HEK293 (cell line): ENCODE measurements at regions not wholly inside any gene's neighbourhood (a gene's known extent, or its start where the extent isn't known, plus 50 kb on each side); places are given as distances from the start of the nearest gene placed in this dataset.

Source experiments
- CTCF ChIA-PET: fragments of 350-600 bp; formaldehyde crosslinking; extraction: SDS; loops from one replicate; lab custom pipeline; 2021; ENCODE audit warnings: antibody characterized with exemption; lab: Yijun Ruan, JAX
- POLR2A ChIA-PET: fragments of 300-600 bp; formaldehyde crosslinking; extraction: SDS; loops from one replicate; lab custom pipeline; 2020; ENCODE audit warnings: antibody characterized with exemption, inconsistent platforms; lab: Yijun Ruan, JAX
- H3K27ac ChIP-seq: fragments of 200-500 bp; sonication (Bioruptor generic); 2 replicates; pipeline ENCODE4 v1.5.1; 2014; ENCODE audit warnings: low read depth, low read length, control low read depth, inconsistent platforms; ENCODE audit errors: extremely low read depth
- H3K36me3 ChIP-seq, 2 experiments: fragments of 200-500 bp in 1 of 2; sonication (Bioruptor generic) in 1 of 2; 1 replicate in 1 of 2; 2 replicates in 1 of 2; pipeline ENCODE4 v1.5.1; 2014 to 2017; ENCODE audit warnings: inconsistent platforms in 2 of 2, low read length in 2 of 2; ENCODE audit not compliant: control insufficient read depth in 2 of 2, insufficient read depth in 1 of 2
- H3K4me1 ChIP-seq: fragments of 200-500 bp; sonication (Bioruptor generic); 2 replicates; pipeline ENCODE4 v1.5.1; 2014; ENCODE audit warnings: mild to moderate bottlenecking, low read length, inconsistent platforms; ENCODE audit not compliant: control insufficient read depth, insufficient read depth
- H3K4me3 ChIP-seq: 2 replicates; pipeline ENCODE4 v1.5.1; 2011; ENCODE audit warnings: low read depth, mild to moderate bottlenecking, control low read depth, low read length, moderate library complexity
- H3K9me3 ChIP-seq: fragments of 200-500 bp; sonication (Bioruptor generic); 2 replicates; pipeline ENCODE4 v1.5.1; 2014; ENCODE audit warnings: low read depth, low read length, inconsistent platforms; ENCODE audit not compliant: control insufficient read depth, insufficient read depth
- ZBTB7A ChIP-seq: fragments of 450-650 bp; formaldehyde crosslinking; IDR thresholded peaks from 2 replicates; pipeline ENCODE4 v1.5.1; 2016; ENCODE audit warnings: low read depth, missing biosample characterization, missing genetic modification characterization
- ZFP41 ChIP-seq: fragments of 450-650 bp; formaldehyde crosslinking; IDR thresholded peaks from 2 replicates; pipeline ENCODE4 v1.5.1; 2016; ENCODE audit warnings: missing biosample characterization, missing genetic modification characterization, borderline replicate concordance
- ZFP69B ChIP-seq: fragments of 450-650 bp; formaldehyde crosslinking; IDR thresholded peaks from 2 replicates; pipeline ENCODE4 v1.5.1; 2016; ENCODE audit warnings: missing biosample characterization, missing genetic modification characterization
- ZNF10 ChIP-seq: fragments of 450-650 bp; formaldehyde crosslinking; IDR thresholded peaks from 2 replicates; pipeline ENCODE4 v1.5.1; 2017; ENCODE audit warnings: missing biosample characterization, missing genetic modification characterization
- ZNF138 ChIP-seq: fragments of 450-650 bp; formaldehyde crosslinking; IDR thresholded peaks from 2 replicates; pipeline ENCODE4 v1.5.1; 2016; ENCODE audit warnings: missing biosample characterization, missing genetic modification characterization, borderline replicate concordance
- ZNF140 ChIP-seq: fragments of 450-650 bp; formaldehyde crosslinking; IDR thresholded peaks from 2 replicates; pipeline ENCODE4 v1.5.1; 2016; ENCODE audit warnings: missing biosample characterization, missing genetic modification characterization
- ZNF2 ChIP-seq: fragments of 450-650 bp; formaldehyde crosslinking; IDR thresholded peaks from 2 replicates; pipeline ENCODE4 v1.5.1; 2016; ENCODE audit warnings: missing biosample characterization, missing genetic modification characterization
- ZNF214 ChIP-seq: fragments of 450-650 bp; formaldehyde crosslinking; IDR thresholded peaks from 2 replicates; pipeline ENCODE4 v1.5.1; 2017; ENCODE audit warnings: missing biosample characterization, mild to moderate bottlenecking, missing genetic modification characterization, borderline replicate concordance
- ZNF391 ChIP-seq: fragments of 450-650 bp; formaldehyde crosslinking; IDR thresholded peaks from 2 replicates; pipeline ENCODE4 v1.5.1; 2016; ENCODE audit warnings: low read depth, missing biosample characterization, missing genetic modification characterization, borderline replicate concordance
- ZNF473 ChIP-seq: fragments of 450-650 bp; formaldehyde crosslinking; IDR thresholded peaks from 2 replicates; pipeline ENCODE4 v1.5.1; 2017; ENCODE audit warnings: missing biosample characterization, missing genetic modification characterization
- ZNF548 ChIP-seq: fragments of 450-650 bp; formaldehyde crosslinking; IDR thresholded peaks from 2 replicates; pipeline ENCODE4 v1.5.1; 2016; ENCODE audit warnings: missing biosample characterization, missing genetic modification characterization
- ZNF561 ChIP-seq: fragments of 450-650 bp; IDR thresholded peaks from 2 replicates; pipeline ENCODE4 v1.5.1; 2018; ENCODE audit warnings: missing biosample characterization, missing genetic modification characterization, borderline replicate concordance
- ZNF600 ChIP-seq: fragments of 450-650 bp; formaldehyde crosslinking; IDR thresholded peaks from 2 replicates; pipeline ENCODE4 v1.5.1; 2016; ENCODE audit warnings: missing biosample characterization, missing genetic modification characterization
- ZNF610 ChIP-seq: fragments of 450-650 bp; formaldehyde crosslinking; IDR thresholded peaks from 2 replicates; pipeline ENCODE4 v1.5.1; 2016; ENCODE audit warnings: missing biosample characterization, missing genetic modification characterization, borderline replicate concordance
- ZNF654 ChIP-seq: fragments of 450-650 bp; formaldehyde crosslinking; IDR thresholded peaks from 2 replicates; pipeline ENCODE4 v1.5.1; 2016; ENCODE audit warnings: low read depth, missing biosample characterization, missing genetic modification characterization
- ZNF658 ChIP-seq: fragments of 450-650 bp; formaldehyde crosslinking; IDR thresholded peaks from 2 replicates; pipeline ENCODE4; 2016; ENCODE audit warnings: missing biosample characterization, missing genetic modification characterization
- ZNF660 ChIP-seq: fragments of 450-650 bp; IDR thresholded peaks from 2 replicates; pipeline ENCODE4 v1.5.1; 2018; ENCODE audit warnings: missing biosample characterization, mild to moderate bottlenecking, missing genetic modification characterization
- ZNF664 ChIP-seq: fragments of 450-650 bp; formaldehyde crosslinking; IDR thresholded peaks from 2 replicates; pipeline ENCODE4 v1.5.1; 2016; ENCODE audit warnings: missing biosample characterization, missing genetic modification characterization
- ZNF792 ChIP-seq: fragments of 450-650 bp; formaldehyde crosslinking; IDR thresholded peaks from 2 replicates; pipeline ENCODE4 v1.5.1; 2016; ENCODE audit warnings: missing biosample characterization, missing genetic modification characterization
- ZSCAN16 ChIP-seq: fragments of 450-650 bp; formaldehyde crosslinking; IDR thresholded peaks from 2 replicates; pipeline ENCODE4 v1.5.1; 2016; ENCODE audit warnings: missing biosample characterization, missing genetic modification characterization
- TF ChIP-seq, protein P1 (sequence below): fragments of 450-650 bp; formaldehyde crosslinking; IDR thresholded peaks from 2 replicates; pipeline ENCODE4 v1.5.1; 2016; ENCODE audit warnings: missing biosample characterization, missing genetic modification characterization
- TF ChIP-seq, protein P2 (sequence below): fragments of 450-650 bp; formaldehyde crosslinking; optimal IDR thresholded peaks from 2 replicates; pipeline ENCODE3; 2016; ENCODE audit warnings: missing biosample characterization, mild to moderate bottlenecking, missing genetic modification characterization
- TF ChIP-seq, protein P3 (sequence below): fragments of 450-650 bp; formaldehyde crosslinking; IDR thresholded peaks from 2 replicates; pipeline ENCODE4 v1.5.1; 2016; ENCODE audit warnings: missing biosample characterization, missing genetic modification characterization
- TF ChIP-seq, protein P4 (sequence below): sonication (generic); formaldehyde crosslinking; IDR thresholded peaks from 2 replicates; pipeline ENCODE4 v1.8.1; 2022; ENCODE audit warnings: mild to moderate bottlenecking, moderate library complexity, missing genetic modification reagents
- TF ChIP-seq, protein P5 (sequence below): fragments of 450-650 bp; formaldehyde crosslinking; IDR thresholded peaks from 2 replicates; pipeline ENCODE4 v1.5.1; 2016; ENCODE audit warnings: missing biosample characterization, missing genetic modification characterization

DNA sequence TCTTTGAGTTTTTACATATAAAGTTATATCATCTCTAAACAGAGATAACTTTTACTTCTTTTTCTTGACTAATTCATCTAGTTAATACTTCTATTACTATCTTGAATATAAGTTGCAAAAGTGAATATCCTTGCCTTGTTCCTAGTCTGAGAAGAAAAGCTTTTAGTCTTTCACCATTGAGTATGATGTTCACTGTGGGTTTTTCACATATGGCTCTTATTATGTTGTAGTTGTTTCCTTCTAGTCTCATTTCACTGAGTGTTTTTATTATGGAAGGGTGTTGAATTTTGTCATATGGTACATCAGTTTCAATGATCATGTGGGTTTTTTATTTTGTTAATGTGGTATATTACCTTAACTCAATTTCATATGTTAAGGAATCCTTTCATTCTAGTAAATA lies 488.3 kb downstream of the COL12A1 start (continued):
- TF ChIP-seq ZNF664 (tag by site-specific recombination) (no peak), ZFP41 (tag by site-specific recombination) (no peak)
- TF ChIP-seq, protein P1, sequence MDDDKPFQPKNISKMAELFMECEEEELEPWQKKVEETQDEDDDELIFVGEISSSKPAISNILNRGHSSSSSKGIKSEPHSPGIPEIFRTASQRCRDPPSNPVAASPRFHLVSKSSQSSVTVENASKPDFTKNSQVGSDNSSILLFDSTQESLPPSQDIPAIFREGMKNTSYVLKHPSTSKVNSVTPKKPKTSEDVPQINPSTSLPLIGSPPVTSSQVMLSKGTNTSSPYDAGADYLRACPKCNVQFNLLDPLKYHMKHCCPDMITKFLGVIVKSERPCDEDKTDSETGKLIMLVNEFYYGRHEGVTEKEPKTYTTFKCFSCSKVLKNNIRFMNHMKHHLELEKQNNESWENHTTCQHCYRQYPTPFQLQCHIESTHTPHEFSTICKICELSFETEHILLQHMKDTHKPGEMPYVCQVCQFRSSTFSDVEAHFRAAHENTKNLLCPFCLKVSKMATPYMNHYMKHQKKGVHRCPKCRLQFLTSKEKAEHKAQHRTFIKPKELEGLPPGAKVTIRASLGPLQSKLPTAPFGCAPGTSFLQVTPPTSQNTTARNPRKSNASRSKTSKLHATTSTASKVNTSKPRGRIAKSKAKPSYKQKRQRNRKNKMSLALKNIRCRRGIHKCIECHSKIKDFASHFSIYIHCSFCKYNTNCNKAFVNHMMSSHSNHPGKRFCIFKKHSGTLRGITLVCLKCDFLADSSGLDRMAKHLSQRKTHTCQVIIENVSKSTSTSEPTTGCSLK (tag by site-specific recombination) = no peak

DNA sequence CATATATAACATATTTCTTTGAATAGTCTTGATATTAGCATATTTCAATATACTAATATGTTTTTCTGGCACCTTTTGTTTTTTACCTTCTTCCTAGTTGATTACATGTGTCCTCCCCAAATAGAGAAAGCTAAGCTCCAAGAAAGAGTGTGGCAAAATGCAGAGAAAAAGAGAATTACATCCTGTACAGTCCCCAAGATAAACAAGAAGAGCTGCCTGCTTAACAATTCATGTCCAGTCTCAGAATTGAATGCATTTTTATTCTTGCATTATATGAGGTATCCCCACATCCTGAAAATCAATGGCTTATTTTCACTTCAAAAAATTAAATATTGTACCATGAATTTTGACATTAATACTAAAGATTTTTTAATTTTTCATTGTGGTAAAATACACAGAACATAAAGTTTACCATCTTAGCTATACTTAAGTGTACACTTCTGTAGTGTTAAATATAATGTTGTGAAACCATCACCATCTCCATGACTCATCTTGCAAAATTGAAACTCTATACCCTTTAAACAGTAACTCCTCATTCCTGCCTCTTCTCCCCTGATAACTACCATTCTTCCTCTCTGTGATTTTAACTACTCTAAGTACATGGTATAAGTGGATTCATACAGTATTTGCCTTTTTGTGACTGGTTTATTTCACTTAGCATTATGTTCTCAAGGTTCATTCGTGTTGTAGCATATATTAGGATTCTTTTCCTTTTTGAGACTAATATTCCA lies 490.3 kb downstream of the COL12A1 start:
- TF ChIP-seq ZNF10 = no peak
- TF ChIP-seq, protein P2, sequence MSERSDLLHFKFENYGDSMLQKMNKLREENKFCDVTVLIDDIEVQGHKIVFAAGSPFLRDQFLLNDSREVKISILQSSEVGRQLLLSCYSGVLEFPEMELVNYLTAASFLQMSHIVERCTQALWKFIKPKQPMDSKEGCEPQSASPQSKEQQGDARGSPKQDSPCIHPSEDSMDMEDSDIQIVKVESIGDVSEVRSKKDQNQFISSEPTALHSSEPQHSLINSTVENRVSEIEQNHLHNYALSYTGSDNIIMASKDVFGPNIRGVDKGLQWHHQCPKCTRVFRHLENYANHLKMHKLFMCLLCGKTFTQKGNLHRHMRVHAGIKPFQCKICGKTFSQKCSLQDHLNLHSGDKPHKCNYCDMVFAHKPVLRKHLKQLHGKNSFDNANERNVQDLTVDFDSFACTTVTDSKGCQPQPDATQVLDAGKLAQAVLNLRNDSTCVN = no peak
- no peak for TF ChIP-seq ZNF140 (tag by site-specific recombination)
- TF ChIP-seq ZNF610 = no peak
- no peak for TF ChIP-seq ZNF473
- TF ChIP-seq ZFP69B (tag by site-specific recombination) = no peak
- no peak for TF ChIP-seq ZNF654
- H3K27ac ChIP-seq = no peak overlapping the region
- no peak overlapping the region for H3K4me3 ChIP-seq
- H3K4me1 ChIP-seq = no peaks in the 10 kb centered on the region
- ChIA-PET POLR2A (no interaction called here), CTCF (no interaction called here)
- H3K36me3 ChIP-seq = no peaks in the 10 kb centered on the region
- no peaks in the 10 kb centered on the region for H3K9me3 ChIP-seq

DNA sequence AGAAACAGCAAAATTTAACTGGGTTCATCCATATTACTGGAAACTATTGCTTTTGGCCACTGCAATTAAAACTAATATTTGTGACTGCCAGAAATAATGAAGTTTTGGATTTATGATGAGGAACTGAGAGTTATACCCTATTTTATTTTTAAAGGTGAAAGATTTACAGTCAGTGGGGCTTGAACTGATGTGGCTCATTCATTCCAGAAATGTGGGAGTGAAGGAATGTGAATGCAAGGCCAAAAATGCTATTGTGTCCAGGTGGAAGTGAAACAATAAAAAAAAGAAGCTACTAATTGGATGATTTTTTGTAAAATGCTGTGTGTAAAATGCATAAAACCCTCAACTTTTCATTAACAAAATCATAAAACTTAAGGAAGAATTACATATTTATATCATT lies 491.9 kb downstream of the COL12A1 start:
- H3K9me3 ChIP-seq = no peaks in the 10 kb centered on the region
- H3K27ac ChIP-seq = no peak overlapping the region
- no peak for TF ChIP-seq ZNF391
- no peak for TF ChIP-seq ZNF658 (tag by site-specific recombination)
- TF ChIP-seq, protein P3, sequence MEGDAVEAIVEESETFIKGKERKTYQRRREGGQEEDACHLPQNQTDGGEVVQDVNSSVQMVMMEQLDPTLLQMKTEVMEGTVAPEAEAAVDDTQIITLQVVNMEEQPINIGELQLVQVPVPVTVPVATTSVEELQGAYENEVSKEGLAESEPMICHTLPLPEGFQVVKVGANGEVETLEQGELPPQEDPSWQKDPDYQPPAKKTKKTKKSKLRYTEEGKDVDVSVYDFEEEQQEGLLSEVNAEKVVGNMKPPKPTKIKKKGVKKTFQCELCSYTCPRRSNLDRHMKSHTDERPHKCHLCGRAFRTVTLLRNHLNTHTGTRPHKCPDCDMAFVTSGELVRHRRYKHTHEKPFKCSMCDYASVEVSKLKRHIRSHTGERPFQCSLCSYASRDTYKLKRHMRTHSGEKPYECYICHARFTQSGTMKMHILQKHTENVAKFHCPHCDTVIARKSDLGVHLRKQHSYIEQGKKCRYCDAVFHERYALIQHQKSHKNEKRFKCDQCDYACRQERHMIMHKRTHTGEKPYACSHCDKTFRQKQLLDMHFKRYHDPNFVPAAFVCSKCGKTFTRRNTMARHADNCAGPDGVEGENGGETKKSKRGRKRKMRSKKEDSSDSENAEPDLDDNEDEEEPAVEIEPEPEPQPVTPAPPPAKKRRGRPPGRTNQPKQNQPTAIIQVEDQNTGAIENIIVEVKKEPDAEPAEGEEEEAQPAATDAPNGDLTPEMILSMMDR (tag by site-specific recombination) = no peak
- no peak for TF ChIP-seq ZBTB7A
- no peak for TF ChIP-seq ZNF2 (tag by site-specific recombination)
- TF ChIP-seq ZSCAN16 (tag by site-specific recombination) = no peak
- TF ChIP-seq, protein P4, sequence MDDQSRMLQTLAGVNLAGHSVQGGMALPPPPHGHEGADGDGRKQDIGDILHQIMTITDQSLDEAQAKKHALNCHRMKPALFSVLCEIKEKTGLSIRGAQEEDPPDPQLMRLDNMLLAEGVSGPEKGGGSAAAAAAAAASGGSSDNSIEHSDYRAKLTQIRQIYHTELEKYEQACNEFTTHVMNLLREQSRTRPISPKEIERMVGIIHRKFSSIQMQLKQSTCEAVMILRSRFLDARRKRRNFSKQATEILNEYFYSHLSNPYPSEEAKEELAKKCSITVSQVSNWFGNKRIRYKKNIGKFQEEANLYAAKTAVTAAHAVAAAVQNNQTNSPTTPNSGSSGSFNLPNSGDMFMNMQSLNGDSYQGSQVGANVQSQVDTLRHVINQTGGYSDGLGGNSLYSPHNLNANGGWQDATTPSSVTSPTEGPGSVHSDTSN = no peak
- TF ChIP-seq ZFP69B (tag by site-specific recombination) = no peak
- TF ChIP-seq ZNF600 (tag by site-specific recombination) = no peak
- TF ChIP-seq ZNF660 (tag by site-specific recombination) = no peak
- TF ChIP-seq, protein P5, sequence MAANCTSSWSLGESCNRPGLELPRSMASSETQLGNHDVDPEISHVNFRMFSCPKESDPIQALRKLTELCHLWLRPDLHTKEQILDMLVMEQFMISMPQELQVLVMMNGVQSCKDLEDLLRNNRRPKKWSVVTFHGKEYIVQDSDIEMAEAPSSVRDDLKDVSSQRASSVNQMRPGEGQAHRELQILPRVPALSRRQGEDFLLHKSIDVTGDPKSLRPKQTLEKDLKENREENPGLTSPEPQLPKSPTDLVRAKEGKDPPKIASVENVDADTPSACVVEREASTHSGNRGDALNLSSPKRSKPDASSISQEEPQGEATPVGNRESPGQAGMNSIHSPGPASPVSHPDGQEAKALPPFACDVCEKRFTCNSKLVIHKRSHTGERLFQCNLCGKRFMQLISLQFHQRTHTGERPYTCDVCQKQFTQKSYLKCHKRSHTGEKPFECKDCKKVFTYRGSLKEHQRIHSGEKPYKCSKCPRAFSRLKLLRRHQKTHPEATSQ = no peak
- no peak for TF ChIP-seq ZNF138
- no peak for TF ChIP-seq ZNF214 (tag by site-specific recombination)
- TF ChIP-seq ZNF792 (tag by site-specific recombination) = no peak
- TF ChIP-seq ZNF561 (tag by site-specific recombination) = no peak
- TF ChIP-seq ZNF548 (tag by site-specific recombination) = no peak
- H3K36me3 ChIP-seq = no peaks in the 10 kb centered on the region
- ChIA-PET POLR2A (no interaction called here), CTCF (interaction anchor here (0.6 to 0.7 kb wide), 2 partner anchors 91 to 857 kb away, joined by 3 to 4 read pairs; no protein-coding TSS in a partner anchor)
- no peak overlapping the region for H3K4me3 ChIP-seq
- no peaks in the 10 kb centered on the region for H3K4me1 ChIP-seq
